IgD-negative memory B cell (primary cell): ENCODE measurements at regions not wholly inside any gene's neighbourhood (a gene's known extent, or its start where the extent isn't known, plus 50 kb on each side); places are given as distances from the start of the nearest gene placed in this dataset.
"Not testable (repeated sequence)": the region's sequence is repeated elsewhere in the genome, so short reads cannot be mapped to it uniquely, and the experiment has no call there.

Source experiments
- H3K27ac Mint-ChIP-seq, 3 donors: one replicate each; pipeline ENCODE4 v1.8.0; 2020 to 2022; ENCODE audit warnings: mild to moderate bottlenecking in 3 of 3, mixed read lengths in 3 of 3, moderate library complexity in 1 of 3
- H3K27me3 Mint-ChIP-seq: one replicate; pipeline ENCODE4 v1.8.0; 2021; ENCODE audit warnings: mixed read lengths
- H3K36me3 Mint-ChIP-seq: one replicate; pipeline ENCODE4 v1.8.0; 2020; ENCODE audit warnings: mild to moderate bottlenecking, mixed read lengths
- H3K4me1 Mint-ChIP-seq, 3 donors: one replicate each; pipeline ENCODE4 v1.8.0; 2020 to 2022; ENCODE audit warnings: mixed read lengths in 3 of 3, mild to moderate bottlenecking in 1 of 3
- H3K4me3 Mint-ChIP-seq, 4 donors: one replicate each; pipeline ENCODE4 v1.8.0; 2020 to 2022; ENCODE audit warnings: mild to moderate bottlenecking in 4 of 4, mixed read lengths in 4 of 4, moderate library complexity in 3 of 4
- H3K9me3 Mint-ChIP-seq, 3 donors: one replicate each; pipeline ENCODE4 v1.8.0; 2020 to 2021; ENCODE audit warnings: mixed read lengths in 3 of 3, mild to moderate bottlenecking in 1 of 3

GRCh38 chr12:131425112-131426075 lies 285.5 kb upstream of the SFSWAP start:
- H3K4me1 Mint-ChIP-seq = no peaks in the 10 kb centered on the region
- peaks cover 10% of the 10 kb centered on the region for H3K27me3 Mint-ChIP-seq
- H3K27ac Mint-ChIP-seq = no peak overlapping the region
- no peak overlapping the region for H3K4me3 Mint-ChIP-seq
- peaks cover 7% of the 10 kb centered on the region for H3K36me3 Mint-ChIP-seq
- H3K9me3 Mint-ChIP-seq = peaks cover 0 to 27% (median 16%) of the 10 kb centered on the region in 3 donors

- Mint-ChIP-seq H3K4me3 (no peak overlapping the region), H3K9me3 (peaks cover 0 to 27% (median 16%) of the 10 kb centered on the region in 3 donors), H3K36me3 (peaks cover 7% of the 10 kb centered on the region), H3K27ac (no peak overlapping the region), H3K4me1 (peaks cover 2 to 4% (median 3%) of the 10 kb centered on the region in 3 donors), H3K27me3 (peaks cover 13% of the 10 kb centered on the region)
Measured at GRCh38 chr12:131428091-131428685, 282.7 kb upstream of the SFSWAP start.

GRCh38 chr12:131429221-131429620 lies 281.7 kb upstream of the SFSWAP start:
- H3K27me3 Mint-ChIP-seq = peaks cover 13% of the 10 kb centered on the region
- not testable (repeated sequence) for H3K4me3 Mint-ChIP-seq, H3K36me3 Mint-ChIP-seq, H3K27ac Mint-ChIP-seq, H3K4me1 Mint-ChIP-seq
- H3K9me3 Mint-ChIP-seq = peaks cover 0 to 23% (median 13%) of the 10 kb centered on the region in 3 donors

- H3K36me3 Mint-ChIP-seq, H3K27ac Mint-ChIP-seq, H3K4me1 Mint-ChIP-seq: not testable (repeated sequence)
- Mint-ChIP-seq H3K27me3 (peaks cover 17% of the 10 kb centered on the region), H3K9me3 (peaks cover 0 to 19% (median 9%) of the 10 kb centered on the region in 3 donors), H3K4me3 (peak overlapping the region in 1 of 4 donors; percentile 28)
Measured at GRCh38 chr12:131429697-131430096, 281.2 kb upstream of the SFSWAP start.

GRCh38 chr12:131430158-131430742 lies 280.6 kb upstream of the SFSWAP start:
- Mint-ChIP-seq H3K36me3 (no peaks in the 10 kb centered on the region), H3K27me3 (peaks cover 23% of the 10 kb centered on the region), H3K4me3 (no peak overlapping the region), H3K9me3 (peaks cover 0 to 14% (median 5%) of the 10 kb centered on the region in 3 donors), H3K4me1 (peaks cover 3 to 6% (median 5%) of the 10 kb centered on the region in 3 donors), H3K27ac (no peak overlapping the region)

GRCh38 chr12:131431126-131431655 lies 279.7 kb upstream of the SFSWAP start:
- H3K36me3 Mint-ChIP-seq, H3K4me1 Mint-ChIP-seq, H3K9me3 Mint-ChIP-seq, H3K4me3 Mint-ChIP-seq, H3K27ac Mint-ChIP-seq: not testable (repeated sequence)
- peaks cover 26% of the 10 kb centered on the region for H3K27me3 Mint-ChIP-seq

- no peak overlapping the region for H3K4me3 Mint-ChIP-seq
- peaks cover 28% of the 10 kb centered on the region for H3K27me3 Mint-ChIP-seq
- H3K36me3 Mint-ChIP-seq = no peaks in the 10 kb centered on the region
- peak overlapping the region in 1 of 3 donors; percentile 36 for H3K27ac Mint-ChIP-seq
- peaks cover 3 to 6% (median 5%) of the 10 kb centered on the region in 3 donors for H3K4me1 Mint-ChIP-seq
- H3K9me3 Mint-ChIP-seq = peaks cover 0 to 3% (median 0%) of the 10 kb centered on the region in 3 donors
Measured at GRCh38 chr12:131432532-131433260, 278.2 kb upstream of the SFSWAP start.

GRCh38 chr12:131434208-131435125 lies 276.4 kb upstream of the SFSWAP start:
- H3K27ac Mint-ChIP-seq = no peak overlapping the region
- H3K4me1 Mint-ChIP-seq = peaks cover 3 to 6% (median 5%) of the 10 kb centered on the region in 3 donors
- no peak overlapping the region for H3K4me3 Mint-ChIP-seq
- H3K27me3 Mint-ChIP-seq = peaks cover 28% of the 10 kb centered on the region
- peaks cover 1% of the 10 kb centered on the region for H3K36me3 Mint-ChIP-seq
- H3K9me3 Mint-ChIP-seq = peaks cover 0 to 3% (median 0%) of the 10 kb centered on the region in 3 donors

GRCh38 chr12:131436922-131437705 lies 273.8 kb upstream of the SFSWAP start:
- no peaks in the 10 kb centered on the region for H3K9me3 Mint-ChIP-seq
- no peak overlapping the region for H3K27ac Mint-ChIP-seq
- H3K4me1 Mint-ChIP-seq = peaks cover 0 to 3% (median 2%) of the 10 kb centered on the region in 3 donors
- H3K27me3 Mint-ChIP-seq = peaks cover 20% of the 10 kb centered on the region
- H3K36me3 Mint-ChIP-seq = peaks cover 1% of the 10 kb centered on the region
- no peak overlapping the region for H3K4me3 Mint-ChIP-seq

- Mint-ChIP-seq H3K36me3 (peaks cover 1% of the 10 kb centered on the region), H3K9me3 (no peaks in the 10 kb centered on the region), H3K4me3 (no peak overlapping the region), H3K4me1 (peaks cover 0 to 2% (median 2%) of the 10 kb centered on the region in 3 donors), H3K27me3 (peaks cover 18% of the 10 kb centered on the region), H3K27ac (no peak overlapping the region)
Measured at GRCh38 chr12:131437706-131438492, 273.0 kb upstream of the SFSWAP start.

GRCh38 chr12:131438493-131438835 lies 272.4 kb upstream of the SFSWAP start:
- not testable (repeated sequence) for H3K36me3 Mint-ChIP-seq, H3K4me3 Mint-ChIP-seq, H3K9me3 Mint-ChIP-seq, H3K27ac Mint-ChIP-seq, H3K4me1 Mint-ChIP-seq
- H3K27me3 Mint-ChIP-seq = peaks cover 18% of the 10 kb centered on the region

GRCh38 chr12:131438881-131439280 lies 272.0 kb upstream of the SFSWAP start:
- peaks cover 0 to 2% (median 2%) of the 10 kb centered on the region in 3 donors for H3K4me1 Mint-ChIP-seq
- H3K36me3 Mint-ChIP-seq = peaks cover 1% of the 10 kb centered on the region
- H3K4me3 Mint-ChIP-seq = no peak overlapping the region
- H3K27me3 Mint-ChIP-seq = peaks cover 18% of the 10 kb centered on the region
- H3K27ac Mint-ChIP-seq = no peak overlapping the region
- no peaks in the 10 kb centered on the region for H3K9me3 Mint-ChIP-seq

- not testable (repeated sequence) for H3K4me3 Mint-ChIP-seq, H3K4me1 Mint-ChIP-seq, H3K27ac Mint-ChIP-seq, H3K9me3 Mint-ChIP-seq, H3K36me3 Mint-ChIP-seq
- H3K27me3 Mint-ChIP-seq = peaks cover 13% of the 10 kb centered on the region
Measured at GRCh38 chr12:131439752-131440151, 271.1 kb upstream of the SFSWAP start.
